Endothelial cell of umbilical vein (primary cell): ENCODE measurements at regions not wholly inside any gene's neighbourhood (a gene's known extent, or its start where the extent isn't known, plus 50 kb on each side); places are given as distances from the start of the nearest gene placed in this dataset.

ENCODE experiments used
- BruUV-seq: library from RNA; stranded (reverse); fragments of 400-500 nt; replicated peaks from 2 replicates; lab custom pipeline; 2021; lab: Mats Ljungman, UMichigan
- CTCF ChIA-PET: fragments of 300-600, 350-600 bp; sonication (Branson Sonifier 250); formaldehyde crosslinking; loops from one replicate; lab custom pipeline; 2021; ENCODE audit warnings: antibody characterized with exemption, inconsistent platforms; lab: Charles Lee
- POLR2A ChIA-PET: fragments of 300-600, 350-600 bp; sonication (Branson Sonifier 250); formaldehyde crosslinking; loops from one replicate; lab custom pipeline; 2021; ENCODE audit warnings: antibody characterized with exemption, inconsistent platforms; lab: Charles Lee
- DNase-seq: peaks from one replicate; pipeline ENCODE4 v3.0.0-alpha.2; 2011; ENCODE audit warnings: low read depth, low spot score
- FAIRE-seq: peaks from 2 replicates; lab custom pipeline; 2011; peaks lifted over from hg19 to GRCh38; lab: Jason Lieb, UNC
- H2AFZ ChIP-seq: 2 replicates; pipeline ENCODE4 v1.6.0; 2012; ENCODE audit warnings: low read depth, low read length, control low read depth, inconsistent platforms
- H3K27ac ChIP-seq: 2 replicates; pipeline ENCODE4 v1.5.1; 2011; ENCODE audit warnings: low read depth, mild to moderate bottlenecking, control low read depth, low read length, moderate library complexity; ENCODE audit not compliant: insufficient read depth
- H3K27me3 ChIP-seq, 2 experiments: 2 replicates each; pipeline versions ENCODE4 v1.6.0 to v1.6.1; 2011; ENCODE audit warnings: low read length in 2 of 2, mixed read lengths in 1 of 2; ENCODE audit not compliant: control insufficient read depth in 2 of 2, insufficient read depth in 2 of 2
- H3K36me3 ChIP-seq, 2 experiments: 2 replicates in 1 of 2; 3 replicates in 1 of 2; pipeline ENCODE4 v1.5.1; 2011; ENCODE audit warnings: low read length in 2 of 2, mild to moderate bottlenecking in 1 of 2, moderate library complexity in 1 of 2; ENCODE audit not compliant: control insufficient read depth in 2 of 2, insufficient read depth in 2 of 2; ENCODE audit errors: extremely low read depth in 1 of 2
- H3K4me1 ChIP-seq: 3 replicates; pipeline ENCODE4 v1.5.1; 2011; ENCODE audit warnings: mild to moderate bottlenecking, low read length; ENCODE audit not compliant: control insufficient read depth, insufficient read depth; ENCODE audit errors: extremely low read depth
- H3K4me2 ChIP-seq: 2 replicates; pipeline ENCODE4 v1.6.1; 2011; ENCODE audit warnings: low read length, control low read depth, mixed read lengths; ENCODE audit not compliant: insufficient read depth
- H3K4me3 ChIP-seq, 3 experiments: fragments of 200-600 bp in 1 of 3; sonication (generic), shearing (Covaris generic) in 1 of 3; replicated peaks in 1 of 3; 2 replicates each; pipeline ENCODE4 v1.5.1; 2011 to 2016; ENCODE audit warnings: control low read depth in 3 of 3, low read length in 3 of 3, mild to moderate bottlenecking in 2 of 3, inconsistent platforms in 1 of 3, low read depth in 1 of 3, moderate library complexity in 1 of 3; ENCODE audit not compliant: insufficient read depth in 1 of 3
- H3K79me2 ChIP-seq: 2 replicates; pipeline ENCODE4 v1.6.0; 2012; ENCODE audit warnings: low read length, inconsistent platforms; ENCODE audit not compliant: control insufficient read depth, insufficient read depth
- H3K9ac ChIP-seq: replicated peaks from 2 replicates; pipeline ENCODE3; 2011; ENCODE audit warnings: low read length, control low read depth; ENCODE audit not compliant: insufficient read depth; ENCODE audit errors: extremely low read depth
- H3K9me1 ChIP-seq: replicated peaks from 3 replicates; pipeline ENCODE4 v1.6.0; 2011; ENCODE audit warnings: mild to moderate bottlenecking, low read length; ENCODE audit not compliant: control insufficient read depth, insufficient read depth; ENCODE audit errors: extremely low read depth
- H3K9me3 ChIP-seq: replicated peaks from 2 replicates; pipeline ENCODE4 v1.5.1; 2012; ENCODE audit warnings: low read length, inconsistent platforms; ENCODE audit not compliant: control insufficient read depth, insufficient read depth
- H4K20me1 ChIP-seq: replicated peaks from 2 replicates; pipeline ENCODE3; 2011; ENCODE audit warnings: mild to moderate bottlenecking, low read length; ENCODE audit not compliant: control insufficient read depth, insufficient read depth; ENCODE audit errors: extremely low read depth
- CTCF ChIP-seq, 2 donors: IDR thresholded peaks; 1 replicate in 1 of 2; 2 replicates in 1 of 2; pipeline ENCODE4 v1.5.1; 2011; ENCODE audit warnings: low read length in 2 of 2, mild to moderate bottlenecking in 2 of 2, moderate library complexity in 2 of 2, control low read depth in 1 of 2, inconsistent platforms in 1 of 2, low read depth in 1 of 2; ENCODE audit not compliant: insufficient read depth in 1 of 2; ENCODE audit errors: extremely low read depth in 1 of 2
- EZH2 ChIP-seq: IDR thresholded peaks from 2 replicates; pipeline ENCODE4 v1.6.1; 2012; ENCODE audit warnings: borderline replicate concordance, low read depth, mild to moderate bottlenecking, moderate library complexity, low read length, inconsistent platforms; ENCODE audit not compliant: severe bottlenecking
- FOS ChIP-seq: IDR thresholded peaks from 2 replicates; pipeline ENCODE4 v1.6.1; 2011; ENCODE audit warnings: mild to moderate bottlenecking, low read length, moderate library complexity, borderline replicate concordance; ENCODE audit not compliant: insufficient read depth
- GATA2 ChIP-seq: IDR thresholded peaks from 2 replicates; pipeline ENCODE4 v1.7.0; 2011; ENCODE audit warnings: low read depth, mild to moderate bottlenecking, moderate library complexity, mixed read lengths, low read length; ENCODE audit not compliant: insufficient read length, insufficient read depth
- JUN ChIP-seq: IDR thresholded peaks from 2 replicates; pipeline ENCODE4 v1.6.1; 2011; ENCODE audit warnings: borderline replicate concordance, low read depth; ENCODE audit not compliant: insufficient read length, insufficient read depth
- MAX ChIP-seq: IDR thresholded peaks from 2 replicates; pipeline ENCODE4 v1.6.1; 2011; ENCODE audit not compliant: insufficient read depth, insufficient read length
- MYC ChIP-seq: IDR thresholded peaks from one replicate; pipeline ENCODE4 v1.6.1; 2011; ENCODE audit warnings: mild to moderate bottlenecking, low read depth, low read length
- POLR2A ChIP-seq: IDR thresholded peaks from 2 replicates; pipeline ENCODE4 v1.6.1; 2012; ENCODE audit warnings: low read depth, mild to moderate bottlenecking, control low read depth, low read length
- POLR2AphosphoS5 ChIP-seq: IDR thresholded peaks from 2 replicates; pipeline ENCODE4 v1.6.1; 2012; ENCODE audit warnings: low read depth, mild to moderate bottlenecking, control low read depth, low read length, moderate library complexity; ENCODE audit not compliant: insufficient read depth
- dilution Hi-C: fragments of 300-500 bp; cut with MboI; formaldehyde crosslinking; loops from one replicate; pipeline ENCODE4 v1.15.0; 2019; ENCODE audit warnings: low sequenced_read_pairs; ENCODE audit not compliant: extremely low pct_ligation_motif_present
- intact Hi-C: fragments of 100-400 bp; cut with micrococcal nuclease; formaldehyde crosslinking; loops from one replicate; pipeline ENCODE4 v1.10.0; 2022

- Histone ChIP-seq H3K9ac (no peak overlapping the region), H3K4me1 (no peaks in the 10 kb centered on the region), H3K9me1 (no peaks in the 10 kb centered on the region), H3K79me2 (no peaks in the 10 kb centered on the region), H3K27me3 (no peaks in the 10 kb centered on the region), H3K27ac (no peak overlapping the region), H3K4me2 (no peak overlapping the region), H3K36me3 (no peaks in the 10 kb centered on the region), H4K20me1 (no peaks in the 10 kb centered on the region), H3K9me3 (no peaks in the 10 kb centered on the region), H2AFZ (no peak overlapping the region), H3K4me3 (no peak overlapping the region)
- dilution Hi-C loops (no loop called here), intact Hi-C loops (loop anchor here (10.0 kb wide), 1 partner anchor 1077 kb away; no protein-coding TSS in a partner anchor)
- DNase-seq: no peak
- ChIA-PET CTCF (no interaction called here), POLR2A (no interaction called here)
- no peak for TF ChIP-seq MAX
- TF ChIP-seq EZH2: no peak
- TF ChIP-seq GATA2: no peak
- no peak for TF ChIP-seq POLR2A
- no peak for TF ChIP-seq POLR2AphosphoS5
- TF ChIP-seq MYC: no peak
- no peak for FAIRE-seq
- BruUV-seq: no TSS peak
Observed at GRCh38 chr5:38207343-38207742, 51.0 kb upstream of the EGFLAM start.

GRCh38 chr5:38202741-38203140, 55.6 kb upstream of the EGFLAM start:
- CTCF ChIA-PET: no interaction called here
- DNase-seq: no peak
- no peaks in the 10 kb centered on the region for H3K4me1 ChIP-seq
- H4K20me1 ChIP-seq: no peaks in the 10 kb centered on the region
- no peak overlapping the region for H3K9ac ChIP-seq
- no peaks in the 10 kb centered on the region for H3K9me3 ChIP-seq
- POLR2A ChIA-PET: no interaction called here
- H3K4me3 ChIP-seq: no peak overlapping the region
- no peak overlapping the region for H3K27ac ChIP-seq
- dilution Hi-C loops (no loop called here), intact Hi-C loops (loop anchor here (10.0 kb wide), 1 partner anchor 1082 kb away; no protein-coding TSS in a partner anchor)
- no peak overlapping the region for H3K4me2 ChIP-seq
- no peaks in the 10 kb centered on the region for H3K9me1 ChIP-seq
- no peak overlapping the region for H2AFZ ChIP-seq
- no peaks in the 10 kb centered on the region for H3K36me3 ChIP-seq
- peaks cover 0 to 3% of the 10 kb centered on the region in 2 experiments for H3K27me3 ChIP-seq
- FAIRE-seq: no peak
- no peaks in the 10 kb centered on the region for H3K79me2 ChIP-seq
- TF ChIP-seq MAX (no peak), POLR2A (no peak), GATA2 (no peak), POLR2AphosphoS5 (no peak), EZH2 (no peak), MYC (no peak), CTCF (IDR thresholded peaks at IDR 0.05; ENCODE audit: extremely low read depth in 1 of 2, insufficient read depth in 1 of 2, low read depth in 1 of 2, low read length in 2 of 2) (no peak), FOS (no peak), JUN (no peak)
- BruUV-seq: no TSS peak
